ENCODE measurements at regions not wholly inside any gene's neighbourhood (a gene's known extent, or its start where the extent isn't known, plus 50 kb on each side); places are given as distances from the start of the nearest gene placed in this dataset.
"Not testable (repeated sequence)": the region's sequence is repeated elsewhere in the genome, so short reads cannot be mapped to it uniquely, and the experiment has no call there.

DNA sequence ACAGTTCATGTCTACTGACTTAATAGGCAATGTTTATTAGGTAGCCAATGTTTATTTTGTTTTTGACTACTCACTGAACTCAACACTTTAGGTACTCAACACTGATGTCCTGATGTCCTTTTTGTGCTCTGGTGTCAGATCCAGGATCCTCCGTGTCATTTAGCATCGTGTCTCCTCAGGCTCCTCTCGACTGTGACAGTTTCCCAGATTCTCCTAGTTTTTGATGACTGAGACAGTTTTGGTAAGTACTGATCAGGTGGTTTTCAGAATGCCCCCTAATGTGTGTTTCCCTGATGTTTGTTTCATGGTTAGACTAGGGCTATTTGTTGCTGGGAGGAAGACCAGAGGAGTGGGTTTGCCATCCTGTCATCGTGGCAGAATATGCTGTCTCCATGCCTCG, 719.7 kb upstream of the SOX11 start:
- intact Hi-C loops (cut with micrococcal nuclease) = no loop called here

DNA sequence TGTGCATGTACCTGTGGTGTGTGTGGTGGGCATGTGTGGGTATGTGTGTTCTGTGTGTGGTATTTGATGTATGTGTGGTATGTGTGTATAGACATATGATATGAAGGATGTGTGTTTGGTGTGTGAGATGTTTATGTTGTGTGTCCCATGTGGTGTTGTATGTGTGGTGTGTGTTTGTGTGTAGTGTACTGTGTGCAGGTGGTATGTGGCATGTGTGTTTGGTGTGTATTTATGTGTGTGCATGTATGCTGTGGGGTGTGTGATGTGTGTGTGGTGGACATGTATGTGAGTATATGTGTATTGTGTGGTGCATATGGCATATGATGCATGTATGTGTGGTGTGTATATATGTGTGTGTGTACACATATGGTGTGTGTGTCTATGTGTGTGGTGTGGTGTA, 718.8 kb upstream of the SOX11 start:
- intact Hi-C loops (cut with micrococcal nuclease) = no loop called here

- intact Hi-C loops (cut with micrococcal nuclease) = no loop called here
These were observed 718.2 kb upstream of the SOX11 start for GRCh38 chr2:4973973-4974372.

- intact Hi-C loops (cut with micrococcal nuclease) = no loop called here
These were observed 715.8 kb upstream of the SOX11 start for GRCh38 chr2:4976407-4976806.

- intact Hi-C loops (cut with micrococcal nuclease) = no loop called here
These were observed 713.1 kb upstream of the SOX11 start for GRCh38 chr2:4979111-4979510.

DNA sequence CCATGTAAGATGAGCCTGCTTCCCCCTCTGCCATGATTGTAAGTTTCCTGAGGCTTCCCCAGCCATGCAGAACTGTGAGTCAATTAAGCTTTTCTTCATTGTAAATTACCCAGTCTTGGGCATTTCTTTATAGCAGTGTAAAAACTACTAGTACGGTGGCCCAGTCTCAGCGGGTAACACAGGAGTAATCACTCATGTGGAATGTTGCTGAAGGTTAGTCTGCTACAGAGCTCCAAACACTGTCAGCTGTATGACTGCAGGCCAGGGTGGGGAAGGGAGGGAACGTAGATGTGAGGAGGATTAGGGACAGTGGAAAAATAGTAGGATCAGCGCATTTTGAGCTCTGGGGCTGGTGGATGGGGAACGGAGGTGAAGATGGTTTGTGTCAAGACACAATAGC, 711.2 kb upstream of the SOX11 start:
- intact Hi-C loops (cut with micrococcal nuclease) = no loop called here

DNA sequence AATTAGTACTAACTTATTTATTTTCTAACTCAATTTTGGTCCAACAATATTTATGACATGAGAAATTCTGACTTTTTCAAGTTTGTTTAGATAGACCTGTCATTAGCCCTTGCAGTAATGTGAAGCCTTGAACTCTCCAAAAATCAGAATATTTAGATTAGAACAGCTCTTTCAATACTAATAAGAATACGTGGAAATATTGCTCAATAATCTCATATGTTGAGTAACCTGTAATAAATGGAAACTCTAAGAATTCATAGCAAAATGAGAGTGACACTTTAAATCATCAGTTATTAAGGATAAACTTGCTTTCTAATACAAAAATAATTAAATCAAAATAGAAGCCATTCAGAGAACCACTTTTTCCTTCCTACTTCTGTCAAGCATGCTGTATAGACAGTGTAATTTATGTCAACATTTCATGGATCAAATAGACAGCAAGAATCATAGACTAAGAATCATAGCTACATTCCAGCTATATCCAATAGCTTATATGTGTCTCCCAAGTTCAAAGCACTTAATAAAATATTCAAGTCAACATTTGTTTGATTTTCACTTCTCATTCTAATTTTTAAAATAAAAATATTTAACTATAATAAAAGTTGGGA, 710.3 kb upstream of the SOX11 start:
- intact Hi-C loops (cut with micrococcal nuclease) = no loop called here

GRCh38 chr2:4988444-4988843, 703.7 kb upstream of the SOX11 start:
- intact Hi-C loops (cut with micrococcal nuclease) = not testable (repeated sequence)

GRCh38 chr2:4992226-4992625, 700.0 kb upstream of the SOX11 start:
- intact Hi-C loops (cut with micrococcal nuclease) = no loop called here

GRCh38 chr2:4995466-4995865, 696.7 kb upstream of the SOX11 start:
- intact Hi-C loops (cut with micrococcal nuclease) = no loop called here

DNA sequence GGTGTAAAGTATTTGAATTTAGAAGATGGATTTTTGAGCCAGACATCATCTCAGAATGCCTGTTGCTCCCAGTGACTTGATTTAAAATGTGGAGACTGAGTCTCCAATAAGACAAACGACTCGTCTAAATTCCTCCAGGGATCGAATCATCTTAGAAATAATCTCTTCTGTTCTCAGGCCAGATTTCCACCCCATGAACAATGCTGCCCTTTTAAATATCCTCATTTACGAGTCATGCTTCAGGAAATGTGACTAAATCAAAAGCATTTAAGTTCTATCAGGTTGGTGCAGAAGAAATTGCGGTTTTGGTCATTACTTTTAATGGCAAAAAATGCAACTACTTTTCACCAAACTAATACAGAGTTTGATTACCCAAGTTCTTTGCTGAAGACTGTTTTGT, 684.6 kb upstream of the SOX11 start:
- intact Hi-C loops (cut with micrococcal nuclease) = no loop called here

- intact Hi-C loops (cut with micrococcal nuclease) = no loop called here
These were observed 672.9 kb upstream of the SOX11 start for GRCh38 chr2:5019324-5019723.

DNA sequence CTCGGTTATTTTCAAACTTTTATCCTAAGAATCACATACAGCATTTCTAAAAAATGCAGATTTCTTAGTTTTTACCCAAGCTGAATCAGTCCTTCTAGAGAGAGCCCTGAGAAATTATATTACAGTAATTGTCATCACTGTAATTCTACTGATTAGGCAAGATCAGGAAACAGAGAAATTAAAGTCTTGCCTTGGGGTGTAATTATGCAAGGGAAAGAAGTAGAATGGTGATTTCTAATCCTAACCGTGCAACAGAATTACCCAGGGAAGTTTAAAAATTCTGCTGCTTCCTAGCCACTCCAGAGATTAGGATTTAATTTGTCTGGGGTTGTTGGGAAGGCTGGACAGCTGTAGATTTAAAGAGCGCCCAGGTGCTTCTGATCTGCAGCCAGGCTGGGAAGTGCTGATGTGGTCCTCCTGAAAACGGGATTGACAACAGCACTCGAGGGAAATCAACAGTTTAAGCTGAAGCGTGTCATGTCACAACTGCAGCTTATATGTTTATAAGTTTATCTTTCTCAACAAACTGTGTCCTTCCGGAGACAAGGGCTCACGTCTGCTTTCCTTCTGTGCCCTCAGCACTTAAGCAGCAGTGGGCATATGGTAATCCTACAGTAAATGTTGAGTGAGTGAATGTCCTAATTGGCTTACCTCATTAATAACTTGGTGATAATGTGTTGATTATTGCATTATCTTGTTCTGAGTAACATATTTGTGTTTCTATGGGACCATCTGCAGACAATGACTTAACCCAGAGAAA, 671.9 kb upstream of the SOX11 start:
- intact Hi-C loops (cut with micrococcal nuclease) = no loop called here

GRCh38 chr2:5021136-5021535, 671.0 kb upstream of the SOX11 start:
- intact Hi-C loops (cut with micrococcal nuclease) = no loop called here

DNA sequence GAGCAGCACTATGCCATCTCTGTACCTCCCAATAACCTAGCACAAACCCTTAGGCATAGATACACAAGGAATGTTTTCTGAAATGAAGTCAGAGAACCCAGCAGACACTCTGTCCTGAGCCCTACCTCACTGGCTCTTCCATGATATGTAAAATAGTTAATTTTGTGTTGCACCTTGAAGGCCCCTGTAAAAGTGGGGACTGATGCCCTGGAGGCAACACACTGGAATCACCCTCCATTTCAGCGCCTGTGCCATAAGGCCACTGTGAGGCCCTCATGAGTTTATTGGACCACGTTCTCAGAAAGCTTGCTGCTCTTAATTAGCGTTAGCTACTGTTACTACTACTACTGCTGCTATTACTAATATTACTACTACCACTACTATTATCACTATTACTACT, 670.1 kb upstream of the SOX11 start:
- intact Hi-C loops (cut with micrococcal nuclease) = no loop called here

DNA sequence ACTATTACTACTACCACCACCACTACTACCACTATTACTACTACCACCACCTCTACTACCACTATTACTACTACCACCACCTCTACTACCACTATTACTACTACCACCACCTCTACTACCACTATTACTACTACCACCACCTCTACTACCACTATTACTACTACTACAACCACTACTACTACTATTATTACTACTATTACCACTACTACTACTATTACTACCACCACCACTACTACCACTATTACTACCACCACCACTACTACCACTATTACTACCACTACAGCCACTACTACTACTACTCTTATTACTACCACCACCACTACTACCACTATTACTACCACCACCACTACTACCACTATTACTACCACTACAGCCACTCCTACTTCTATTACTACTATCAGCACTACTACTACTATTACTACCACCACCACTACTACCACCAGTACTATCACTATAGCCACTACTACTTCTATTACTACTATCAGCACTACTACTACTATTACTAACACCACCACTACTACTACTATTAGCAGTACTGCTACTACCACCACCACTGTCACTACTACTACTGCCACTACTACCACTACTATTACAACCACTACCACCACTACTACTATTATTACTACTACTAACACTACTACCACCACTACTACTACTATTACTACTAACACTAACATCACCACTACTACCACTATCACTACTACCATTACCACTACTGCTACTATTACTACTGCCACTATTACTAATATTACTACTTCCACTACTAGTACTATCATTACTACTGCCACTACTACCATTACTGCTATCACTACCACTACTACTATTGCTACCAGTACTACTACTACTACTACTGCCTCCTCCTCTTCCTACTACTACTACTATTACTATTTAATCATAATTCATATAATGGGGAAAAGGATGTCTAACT, 669.2 kb upstream of the SOX11 start:
- intact Hi-C loops (cut with micrococcal nuclease) = not testable (repeated sequence)

DNA sequence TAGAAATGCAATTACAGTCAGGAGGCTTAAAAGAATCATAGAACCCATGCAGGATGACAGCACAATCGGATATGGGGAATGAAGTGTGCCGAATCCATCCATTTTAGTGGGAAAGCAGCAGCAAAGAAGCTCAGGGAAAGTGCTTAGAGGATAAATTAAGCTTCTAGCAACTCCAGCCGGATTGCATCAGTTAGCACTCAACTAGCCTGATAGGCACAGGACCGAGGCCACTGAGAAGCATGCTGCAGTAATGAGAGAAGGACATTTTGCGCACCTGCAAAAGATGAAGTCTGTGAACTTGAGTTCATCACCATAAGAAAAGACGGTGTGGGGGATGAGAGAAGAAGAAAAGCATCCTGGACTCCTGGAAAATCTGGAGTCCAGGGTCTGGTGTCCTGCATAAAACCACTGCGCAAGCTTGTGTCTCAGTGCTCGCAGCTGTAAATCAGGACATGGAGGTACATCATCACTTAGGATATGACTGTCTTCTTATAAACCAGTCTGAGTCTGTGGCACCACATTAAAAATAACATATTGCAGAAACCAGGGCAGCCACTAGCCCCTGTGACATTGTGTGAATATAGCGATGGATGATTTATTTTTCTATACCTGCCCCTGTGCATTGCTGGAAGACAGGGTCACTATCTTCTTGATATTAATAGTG, 665.5 kb upstream of the SOX11 start:
- intact Hi-C loops (cut with micrococcal nuclease) = no loop called here

DNA sequence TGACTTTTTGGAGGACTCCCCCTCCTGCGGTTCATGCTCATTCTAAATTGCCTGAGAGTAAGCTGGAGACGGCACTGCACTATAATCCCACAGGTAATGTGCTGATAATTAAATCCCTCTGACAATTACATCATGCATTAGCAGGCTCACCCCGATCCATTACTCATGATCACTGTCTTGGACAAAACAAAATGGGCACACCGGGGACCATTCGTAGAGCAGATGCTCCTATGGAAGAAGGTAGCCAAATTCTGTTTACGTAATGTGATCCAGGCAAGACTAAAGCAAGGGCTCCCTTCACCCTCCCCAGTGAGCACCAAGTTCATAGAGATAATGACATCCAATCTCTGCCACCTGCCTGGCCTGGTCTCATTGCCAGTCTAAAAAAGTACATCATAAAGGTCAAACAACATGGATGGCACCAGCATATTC, 657.1 kb upstream of the SOX11 start:
- intact Hi-C loops (cut with micrococcal nuclease) = no loop called here

DNA sequence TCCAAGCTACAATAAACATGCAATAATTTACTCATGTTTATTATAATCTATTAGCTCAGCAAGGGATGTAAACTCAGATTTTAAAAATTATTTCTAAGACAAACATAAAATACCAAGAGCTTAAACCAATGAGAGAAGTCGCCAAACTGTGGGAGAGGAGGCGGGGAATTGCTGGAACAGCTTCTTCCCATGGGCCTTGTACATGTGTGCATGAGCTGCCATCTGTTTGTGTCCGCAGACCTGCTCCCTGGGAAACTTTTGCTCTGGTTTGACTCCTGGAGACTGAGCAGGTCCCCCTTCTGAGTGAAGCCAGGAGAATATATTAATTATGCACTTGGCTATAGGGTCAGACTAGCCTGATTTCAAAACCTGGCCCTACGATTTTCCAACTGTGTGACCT, 655.9 kb upstream of the SOX11 start:
- intact Hi-C loops (cut with micrococcal nuclease) = no loop called here

GRCh38 chr2:5039241-5039975, 652.8 kb upstream of the SOX11 start:
- intact Hi-C loops (cut with micrococcal nuclease) = no loop called here

- intact Hi-C loops (cut with micrococcal nuclease) = no loop called here
These were observed 651.6 kb upstream of the SOX11 start for GRCh38 chr2:5040571-5040970.
